ENCODE measurements at regions not wholly inside any gene's neighbourhood (a gene's known extent, or its start where the extent isn't known, plus 50 kb on each side); places are given as distances from the start of the nearest gene placed in this dataset.

DNA sequence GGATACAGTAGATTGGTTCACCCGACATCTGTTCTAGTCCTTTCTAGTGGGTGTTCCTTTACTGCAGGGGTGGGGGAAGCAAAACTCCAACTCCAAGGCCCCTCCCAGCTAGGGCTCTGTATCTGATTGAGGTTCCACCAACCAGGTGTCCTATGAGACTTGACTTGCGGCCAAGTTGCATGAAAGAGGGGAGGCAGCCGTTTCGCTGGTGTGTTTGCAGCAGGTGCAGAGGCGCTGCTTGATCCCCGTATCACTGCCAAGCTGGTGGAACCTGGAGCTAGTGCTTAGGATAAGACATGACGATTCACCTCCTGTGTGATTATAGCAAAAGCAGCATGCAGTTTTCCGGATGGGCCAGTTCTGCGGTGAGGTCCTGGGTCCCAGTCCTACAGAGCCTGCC, 338.2 kb downstream of the UQCRFS1 start:
- Mint-ChIP-seq H3K36me3 (ENCODE audit: low read depth) (no peaks in the 10 kb centered on the region), H3K4me3 (no peak overlapping the region), H3K27ac (ENCODE audit: unreplicated experiment) (no peak overlapping the region), H3K4me1 (peaks cover 3% of the 10 kb centered on the region), H3K9me3 (no peaks in the 10 kb centered on the region), H3K27me3 (ENCODE audit: low read depth) (no peaks in the 10 kb centered on the region)
- TF ChIP-seq, protein P1, sequence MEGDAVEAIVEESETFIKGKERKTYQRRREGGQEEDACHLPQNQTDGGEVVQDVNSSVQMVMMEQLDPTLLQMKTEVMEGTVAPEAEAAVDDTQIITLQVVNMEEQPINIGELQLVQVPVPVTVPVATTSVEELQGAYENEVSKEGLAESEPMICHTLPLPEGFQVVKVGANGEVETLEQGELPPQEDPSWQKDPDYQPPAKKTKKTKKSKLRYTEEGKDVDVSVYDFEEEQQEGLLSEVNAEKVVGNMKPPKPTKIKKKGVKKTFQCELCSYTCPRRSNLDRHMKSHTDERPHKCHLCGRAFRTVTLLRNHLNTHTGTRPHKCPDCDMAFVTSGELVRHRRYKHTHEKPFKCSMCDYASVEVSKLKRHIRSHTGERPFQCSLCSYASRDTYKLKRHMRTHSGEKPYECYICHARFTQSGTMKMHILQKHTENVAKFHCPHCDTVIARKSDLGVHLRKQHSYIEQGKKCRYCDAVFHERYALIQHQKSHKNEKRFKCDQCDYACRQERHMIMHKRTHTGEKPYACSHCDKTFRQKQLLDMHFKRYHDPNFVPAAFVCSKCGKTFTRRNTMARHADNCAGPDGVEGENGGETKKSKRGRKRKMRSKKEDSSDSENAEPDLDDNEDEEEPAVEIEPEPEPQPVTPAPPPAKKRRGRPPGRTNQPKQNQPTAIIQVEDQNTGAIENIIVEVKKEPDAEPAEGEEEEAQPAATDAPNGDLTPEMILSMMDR (conservative IDR thresholded peaks at IDR 0.05) = no peak
- DNase-seq (ENCODE audit: low read depth, low spot score) = no peak

DNA sequence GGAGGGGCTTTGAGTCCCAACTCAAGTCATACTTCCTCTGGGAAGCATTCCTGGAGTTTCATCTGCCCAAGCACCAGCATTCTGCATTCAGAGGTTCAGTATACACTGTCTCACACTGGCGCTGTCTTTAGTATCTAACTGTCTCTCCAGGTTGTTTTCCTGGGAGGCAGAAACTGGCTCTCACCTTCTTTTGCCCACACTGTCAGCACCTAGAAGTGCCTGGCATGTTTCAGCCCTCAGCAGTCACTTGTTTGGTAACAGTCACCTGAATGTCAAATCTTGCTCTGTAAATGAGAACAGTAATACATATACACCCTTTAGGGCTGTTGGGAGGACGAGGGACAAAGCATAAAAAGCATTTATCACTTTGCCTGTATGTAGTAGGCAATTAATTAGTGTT, 339.6 kb downstream of the UQCRFS1 start:
- Mint-ChIP-seq H3K4me1 (no peaks in the 10 kb centered on the region), H3K27ac (ENCODE audit: unreplicated experiment) (no peak overlapping the region), H3K27me3 (ENCODE audit: low read depth) (no peaks in the 10 kb centered on the region), H3K4me3 (no peak overlapping the region), H3K36me3 (ENCODE audit: low read depth) (no peaks in the 10 kb centered on the region), H3K9me3 (no peaks in the 10 kb centered on the region)
- TF ChIP-seq, protein P1 (conservative IDR thresholded peaks at IDR 0.05) = no peak
- DNase-seq (ENCODE audit: low read depth, low spot score) = no peak

DNA sequence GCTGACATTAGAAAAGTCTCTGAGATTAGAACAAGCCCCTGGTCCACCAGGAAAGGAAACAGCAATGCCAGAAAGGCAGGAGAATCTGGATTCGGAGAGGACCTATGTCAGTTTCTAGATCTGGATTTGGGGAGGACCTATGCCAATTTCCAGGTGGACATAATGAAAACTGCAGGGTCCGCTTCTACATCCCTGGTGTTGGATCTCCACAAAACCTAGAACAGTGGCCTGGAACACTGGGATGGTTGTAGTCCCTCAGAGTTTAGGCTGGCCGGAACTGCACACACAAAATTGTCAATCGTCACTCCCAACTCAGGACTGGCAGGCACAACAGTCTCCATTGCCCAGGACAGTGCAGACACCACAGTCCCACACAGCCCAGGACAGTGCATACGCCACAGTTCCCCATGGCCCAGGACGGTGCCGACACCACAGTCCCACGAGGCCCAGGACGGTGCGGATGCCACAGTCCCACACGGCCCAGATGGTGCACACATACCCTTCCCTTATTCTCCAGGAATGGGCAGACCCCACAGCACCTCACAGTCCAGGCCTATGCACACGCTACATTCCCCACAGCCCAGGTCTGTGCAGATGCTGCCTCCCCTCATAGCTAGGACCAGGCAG, 341.7 kb downstream of the UQCRFS1 start:
- no peak overlapping the region for H3K27ac Mint-ChIP-seq (ENCODE audit: unreplicated experiment)
- H3K36me3 Mint-ChIP-seq (ENCODE audit: low read depth) = no peaks in the 10 kb centered on the region
- TF ChIP-seq, protein P1 (conservative IDR thresholded peaks at IDR 0.05) = no peak
- no peaks in the 10 kb centered on the region for H3K9me3 Mint-ChIP-seq
- no peak for DNase-seq (ENCODE audit: low read depth, low spot score)
- no peaks in the 10 kb centered on the region for H3K27me3 Mint-ChIP-seq (ENCODE audit: low read depth)
- H3K4me3 Mint-ChIP-seq = no peak overlapping the region
- H3K4me1 Mint-ChIP-seq = no peaks in the 10 kb centered on the region

DNA sequence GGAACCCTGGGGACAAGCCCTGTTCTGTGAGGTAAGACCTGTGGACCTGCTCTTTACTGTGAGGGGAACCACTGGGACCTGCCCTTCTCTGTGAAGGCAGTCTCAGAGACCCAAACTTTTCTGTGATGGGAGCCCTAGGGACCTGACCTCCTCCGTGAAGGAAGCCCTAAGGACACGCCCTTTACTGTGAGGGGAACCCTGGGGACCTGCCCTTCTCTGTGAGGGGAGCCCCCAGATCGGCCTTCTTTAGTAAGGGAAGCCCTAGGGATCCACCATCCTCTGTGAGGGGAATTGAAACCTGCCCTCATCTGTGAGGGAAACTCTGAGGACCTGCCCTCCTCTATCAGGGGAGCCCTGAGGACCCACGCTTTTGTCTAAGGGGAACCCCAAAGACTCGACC, 343.5 kb downstream of the UQCRFS1 start:
- DNase-seq (ENCODE audit: low read depth, low spot score) = no peak
- Mint-ChIP-seq H3K27me3 (ENCODE audit: low read depth) (no peaks in the 10 kb centered on the region), H3K36me3 (ENCODE audit: low read depth) (no peaks in the 10 kb centered on the region), H3K4me3 (no peak overlapping the region), H3K4me1 (no peaks in the 10 kb centered on the region), H3K9me3 (no peaks in the 10 kb centered on the region), H3K27ac (ENCODE audit: unreplicated experiment) (no peak overlapping the region)
- TF ChIP-seq, protein P1 (conservative IDR thresholded peaks at IDR 0.05) = no peak

DNA sequence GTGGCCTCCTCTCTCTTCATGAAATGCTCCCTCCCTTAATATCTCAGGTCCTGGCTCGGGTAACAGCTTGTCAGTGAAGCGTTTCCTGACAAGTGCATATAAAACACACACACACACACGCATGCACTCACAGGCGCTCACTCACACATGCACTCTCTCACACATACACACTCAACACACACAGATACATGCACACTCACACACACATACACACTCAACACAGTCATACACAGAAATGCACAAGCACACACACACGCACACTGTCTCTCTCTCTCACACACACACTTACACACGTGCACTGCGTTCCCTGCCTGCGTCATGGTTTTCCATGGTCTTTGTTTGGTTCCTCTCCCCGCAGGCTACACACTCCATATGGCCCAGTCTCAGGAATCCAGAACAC, 344.1 kb downstream of the UQCRFS1 start:
- H3K27me3 Mint-ChIP-seq (ENCODE audit: low read depth) = no peaks in the 10 kb centered on the region

More for the DNA sequence above, 344.1 kb downstream of the UQCRFS1 start:
- H3K36me3 Mint-ChIP-seq (ENCODE audit: low read depth) = no peaks in the 10 kb centered on the region
- H3K4me3 Mint-ChIP-seq = no peak overlapping the region
- no peaks in the 10 kb centered on the region for H3K9me3 Mint-ChIP-seq
- H3K4me1 Mint-ChIP-seq = no peaks in the 10 kb centered on the region
- no peak for DNase-seq (ENCODE audit: low read depth, low spot score)
- TF ChIP-seq, protein P1 (conservative IDR thresholded peaks at IDR 0.05) = no peak
- H3K27ac Mint-ChIP-seq (ENCODE audit: unreplicated experiment) = no peak overlapping the region
